Stomach (tissue), 4 donors: ENCODE measurements at regions not wholly inside any gene's neighbourhood (a gene's known extent, or its start where the extent isn't known, plus 50 kb on each side); places are given as distances from the start of the nearest gene placed in this dataset.

ENCODE experiments used
- EP300 ChIP-seq: sonication (generic); formaldehyde crosslinking; IDR thresholded peaks from one replicate; pipeline ENCODE4 v1.6.1; 2017; ENCODE audit warnings: antibody characterized with exemption
- POLR2A ChIP-seq, 4 donors: fragments of 450-650 bp; IDR thresholded peaks; one replicate each; pipeline ENCODE4 v1.6.1; 2016; ENCODE audit warnings: antibody characterized with exemption in 4 of 4, control low read depth in 2 of 4, mild to moderate bottlenecking in 1 of 4, moderate library complexity in 1 of 4
- POLR2AphosphoS5 ChIP-seq, 3 donors: sonication (generic); formaldehyde crosslinking; IDR thresholded peaks; one replicate each; pipeline ENCODE4 v1.6.1; 2016; ENCODE audit warnings: antibody characterized with exemption in 3 of 3
- TF ChIP-seq, protein P1 (sequence below), 7 experiments: fragments of 450-650 bp in 4 of 7; fragments of 200-600 bp in 3 of 7; sonication (generic) in 3 of 7; IDR thresholded peaks; one replicate each; pipeline ENCODE4 v1.5.1; 2016 to 2019; ENCODE audit warnings: antibody characterized with exemption in 7 of 7, control low read depth in 2 of 7, mild to moderate bottlenecking in 1 of 7

- TF ChIP-seq, protein P1, sequence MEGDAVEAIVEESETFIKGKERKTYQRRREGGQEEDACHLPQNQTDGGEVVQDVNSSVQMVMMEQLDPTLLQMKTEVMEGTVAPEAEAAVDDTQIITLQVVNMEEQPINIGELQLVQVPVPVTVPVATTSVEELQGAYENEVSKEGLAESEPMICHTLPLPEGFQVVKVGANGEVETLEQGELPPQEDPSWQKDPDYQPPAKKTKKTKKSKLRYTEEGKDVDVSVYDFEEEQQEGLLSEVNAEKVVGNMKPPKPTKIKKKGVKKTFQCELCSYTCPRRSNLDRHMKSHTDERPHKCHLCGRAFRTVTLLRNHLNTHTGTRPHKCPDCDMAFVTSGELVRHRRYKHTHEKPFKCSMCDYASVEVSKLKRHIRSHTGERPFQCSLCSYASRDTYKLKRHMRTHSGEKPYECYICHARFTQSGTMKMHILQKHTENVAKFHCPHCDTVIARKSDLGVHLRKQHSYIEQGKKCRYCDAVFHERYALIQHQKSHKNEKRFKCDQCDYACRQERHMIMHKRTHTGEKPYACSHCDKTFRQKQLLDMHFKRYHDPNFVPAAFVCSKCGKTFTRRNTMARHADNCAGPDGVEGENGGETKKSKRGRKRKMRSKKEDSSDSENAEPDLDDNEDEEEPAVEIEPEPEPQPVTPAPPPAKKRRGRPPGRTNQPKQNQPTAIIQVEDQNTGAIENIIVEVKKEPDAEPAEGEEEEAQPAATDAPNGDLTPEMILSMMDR (IDR thresholded peaks at IDR 0.05) = no peak
- TF ChIP-seq POLR2A (IDR thresholded peaks at IDR 0.05) = no peak
- TF ChIP-seq POLR2AphosphoS5 (IDR thresholded peaks at IDR 0.05) = no peak
- TF ChIP-seq EP300 = no peak
These were observed 56.5 kb upstream of the CDH18 start for GRCh38 chr5:20044460-20044859.
